ENCODE measurements at regions not wholly inside any gene's neighbourhood (a gene's known extent, or its start where the extent isn't known, plus 50 kb on each side); places are given as distances from the start of the nearest gene placed in this dataset.

DNA sequence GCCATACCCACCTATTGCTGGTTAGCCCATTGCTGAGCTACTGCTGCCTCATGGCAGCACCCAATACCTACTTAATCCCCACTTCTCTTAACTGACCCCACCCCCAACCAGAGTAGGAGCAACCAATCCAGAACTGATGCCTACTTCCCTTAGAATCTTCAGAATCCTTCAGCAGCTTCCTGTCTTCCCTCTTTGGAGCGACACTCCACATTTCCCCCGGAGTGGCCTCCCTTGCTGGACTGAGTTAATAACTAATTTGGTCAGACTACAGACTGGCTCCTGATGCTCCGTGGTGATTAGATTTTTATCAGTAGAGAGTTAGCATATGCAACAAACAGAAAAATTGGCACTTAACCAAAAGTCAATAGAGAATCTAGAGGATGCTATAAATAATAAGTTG lies 51.2 kb upstream of the UBR2 start:
- no peak for DNase-seq

DNA sequence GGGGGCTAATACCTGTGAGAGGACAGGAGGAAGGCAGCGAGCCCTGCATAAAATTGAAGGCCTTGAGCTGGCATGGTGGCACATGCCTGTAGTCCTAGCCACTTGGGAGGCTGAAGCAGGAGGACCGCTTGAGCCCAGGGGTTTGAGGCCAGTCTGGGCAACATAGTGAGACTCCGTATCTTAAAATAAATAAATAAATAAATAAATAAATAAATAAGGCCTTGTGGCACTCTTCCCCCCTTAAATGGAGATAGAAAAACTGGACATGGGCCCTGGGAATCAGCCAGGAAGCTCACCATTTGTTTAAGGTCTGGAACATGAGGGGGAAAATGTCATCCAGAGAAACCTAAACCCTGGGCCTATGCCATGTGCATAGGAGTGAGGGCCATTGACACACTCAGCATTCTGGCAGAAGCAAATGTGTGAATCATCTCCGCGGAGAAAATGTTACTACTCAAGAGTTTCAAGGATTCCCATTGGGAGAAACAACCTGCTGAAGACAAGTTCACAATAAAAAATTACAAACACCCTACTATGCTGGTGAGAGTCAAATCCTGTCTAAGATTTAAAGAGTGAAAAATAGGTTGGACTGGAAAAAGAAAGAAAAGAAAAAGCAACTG lies 51.9 kb upstream of the UBR2 start:
- DNase-seq = no peak

DNA sequence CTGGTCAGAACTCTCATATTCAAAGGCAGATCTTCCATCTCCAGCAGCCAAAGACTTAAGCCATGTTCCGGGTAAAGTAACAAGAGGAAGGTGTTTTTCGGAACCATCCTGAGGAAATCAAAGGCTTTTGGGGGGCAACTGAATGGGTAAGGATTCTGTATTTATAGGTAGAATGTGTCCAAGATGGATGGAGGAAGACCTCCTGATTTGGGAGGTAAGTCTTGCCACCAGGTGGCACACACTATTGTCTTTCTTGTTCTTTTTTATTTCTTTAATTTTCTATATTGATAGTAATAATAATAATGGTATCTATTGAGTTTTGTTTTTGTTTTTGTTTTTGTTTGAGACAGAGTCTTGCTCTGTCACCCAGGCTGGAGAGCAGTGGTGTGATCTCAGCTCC lies 53.0 kb upstream of the UBR2 start:
- no peak for DNase-seq

DNA sequence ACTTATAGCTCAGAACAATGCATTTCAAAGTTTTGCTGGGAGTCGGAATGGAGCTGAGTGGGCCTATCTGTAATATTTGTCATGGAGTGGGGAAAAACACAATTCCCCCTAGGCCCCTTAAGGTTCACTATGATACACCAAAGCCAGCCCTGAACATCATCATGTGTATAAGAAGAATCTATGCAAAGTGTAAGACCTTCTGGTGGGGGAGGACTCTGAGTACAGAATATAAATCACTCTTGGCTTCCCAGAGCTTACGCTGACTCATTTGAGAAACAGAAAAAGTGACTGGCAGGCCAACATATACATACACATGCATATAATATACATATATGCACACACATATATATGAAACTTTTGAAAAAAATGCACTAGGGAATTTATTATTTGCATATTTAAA lies 54.1 kb upstream of the UBR2 start:
- DNase-seq = no peak

DNA sequence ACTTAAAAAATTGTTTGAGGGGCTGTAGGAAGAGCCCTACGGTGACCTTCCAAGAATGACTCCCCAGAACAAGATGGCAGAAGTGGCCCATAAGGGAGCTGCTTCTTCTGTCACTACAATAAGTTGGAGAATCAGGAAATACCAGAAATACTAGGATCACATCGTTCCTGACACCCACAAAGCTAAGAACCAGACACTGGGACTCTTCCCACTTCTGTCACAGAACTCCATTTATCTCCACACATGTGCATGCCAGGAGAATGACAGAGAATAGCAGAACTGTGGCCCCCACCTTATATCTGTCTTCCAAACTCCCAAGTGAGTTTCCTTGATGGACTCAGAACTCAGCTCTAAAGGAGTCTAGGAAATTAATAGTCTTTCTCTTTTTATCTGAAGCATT lies 54.6 kb upstream of the UBR2 start:
- no peak for DNase-seq

DNA sequence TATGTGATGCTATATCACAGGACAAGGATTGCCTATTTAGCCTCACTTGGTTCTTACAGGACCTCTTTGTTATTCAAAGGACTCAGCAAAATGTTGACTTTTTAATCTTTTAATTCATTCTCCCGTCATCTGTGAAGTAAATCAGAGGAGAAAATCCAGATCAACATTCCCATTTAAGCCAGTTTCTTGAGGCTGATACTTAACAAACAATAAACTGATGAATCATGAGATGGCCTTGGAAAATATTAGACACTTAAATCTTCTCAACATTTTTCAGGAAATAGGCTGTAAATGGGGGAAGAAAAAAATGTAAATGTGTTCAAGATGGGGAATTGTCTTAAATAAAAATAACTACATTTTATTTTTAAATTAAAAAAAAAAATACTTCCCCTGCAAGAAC lies 55.9 kb upstream of the UBR2 start:
- DNase-seq = no peak

DNA sequence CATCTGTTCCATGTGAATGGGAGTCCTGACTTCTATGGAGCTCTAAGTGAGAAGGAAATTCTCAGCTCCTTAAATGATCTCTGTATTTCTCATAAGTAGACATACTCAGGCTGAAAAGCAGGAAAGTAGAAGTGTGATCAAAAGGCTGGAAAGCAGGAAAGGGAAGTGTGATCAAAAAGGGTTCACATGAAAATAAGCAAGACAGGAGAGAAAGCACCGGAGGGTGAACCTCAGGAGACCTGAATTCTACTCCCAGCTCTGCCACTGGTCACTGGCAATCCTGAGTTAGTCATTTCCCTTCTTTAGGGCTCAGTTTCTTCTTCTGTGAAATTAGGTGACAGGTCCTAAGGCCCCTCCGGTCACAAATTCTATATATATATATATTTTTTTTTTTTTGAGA lies 55.5 kb upstream of the TRERF1 start:
- no peak for DNase-seq

DNA sequence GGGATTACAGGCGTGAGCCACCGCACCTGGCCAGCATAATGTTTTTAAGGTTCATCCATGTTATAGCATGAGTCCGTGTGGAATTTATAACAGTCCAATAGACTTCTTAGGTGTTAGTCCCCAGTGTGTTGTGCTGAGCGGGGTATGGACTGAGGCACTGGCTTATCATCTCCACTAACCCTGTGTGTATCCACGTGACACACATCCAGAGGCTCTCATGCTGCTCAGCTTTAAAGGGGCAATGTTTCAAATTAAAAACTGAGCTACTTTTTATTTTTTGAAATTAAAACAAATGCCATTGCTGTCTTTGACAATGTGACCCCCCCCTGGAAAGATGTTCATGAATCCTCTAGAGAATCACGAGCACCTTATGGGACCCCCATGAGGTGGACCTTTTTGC lies 54.3 kb upstream of the TRERF1 start:
- no peak for DNase-seq

DNA sequence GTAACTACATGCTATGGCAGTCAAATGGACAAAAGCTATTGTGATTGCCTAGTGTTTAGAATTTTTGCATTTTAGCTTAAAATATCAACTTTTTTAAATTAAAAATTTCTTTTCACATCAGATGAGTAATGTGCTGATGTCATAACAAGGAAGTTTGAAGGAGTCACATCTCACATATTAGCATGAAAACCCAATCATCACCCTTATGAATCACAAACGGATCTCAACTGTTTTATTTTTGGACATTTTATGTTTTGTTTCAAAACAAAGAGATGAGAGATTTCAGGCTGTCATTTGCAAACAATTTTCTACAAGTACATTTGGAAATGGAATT lies 53.6 kb upstream of the TRERF1 start:
- peak; percentile 28 for DNase-seq

DNA sequence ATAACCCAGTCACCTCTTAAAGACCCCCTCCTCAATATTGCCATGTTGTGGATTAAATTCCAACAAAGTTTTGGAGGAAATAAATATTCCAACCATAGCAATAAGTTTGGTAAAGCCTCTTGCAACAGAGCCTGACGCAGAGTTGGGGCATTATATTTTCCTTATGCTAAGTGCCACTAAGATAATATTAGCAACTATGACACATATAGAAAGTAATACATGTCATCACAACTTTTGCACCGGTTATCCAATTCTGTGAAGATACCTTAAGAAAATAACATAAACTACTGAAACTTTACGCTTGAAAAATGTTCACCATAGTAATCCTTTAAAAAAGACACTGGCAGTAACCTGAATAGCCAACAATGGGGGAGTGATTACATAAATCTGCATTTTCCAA lies 52.2 kb upstream of the TRERF1 start:
- no peak for DNase-seq

DNA sequence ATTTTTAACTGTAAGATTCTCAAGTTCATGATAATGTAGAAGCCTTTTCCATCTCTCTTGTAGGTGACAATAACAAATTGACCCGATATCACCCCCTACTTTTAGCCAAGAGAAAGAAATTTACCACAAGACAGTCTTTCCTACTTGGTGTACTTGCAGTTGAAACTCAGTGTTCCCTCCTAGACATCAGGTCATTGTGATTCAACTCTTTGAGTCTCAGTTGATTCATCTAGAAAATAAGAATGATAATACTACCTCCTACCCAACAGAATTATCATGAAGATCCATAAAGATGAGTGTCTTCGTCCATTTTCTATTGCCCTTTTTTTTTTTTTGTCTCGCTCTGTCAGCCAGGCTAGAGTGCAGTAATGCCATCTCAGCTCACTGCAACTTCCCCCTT lies 51.3 kb upstream of the TRERF1 start:
- DNase-seq = no peak

DNA sequence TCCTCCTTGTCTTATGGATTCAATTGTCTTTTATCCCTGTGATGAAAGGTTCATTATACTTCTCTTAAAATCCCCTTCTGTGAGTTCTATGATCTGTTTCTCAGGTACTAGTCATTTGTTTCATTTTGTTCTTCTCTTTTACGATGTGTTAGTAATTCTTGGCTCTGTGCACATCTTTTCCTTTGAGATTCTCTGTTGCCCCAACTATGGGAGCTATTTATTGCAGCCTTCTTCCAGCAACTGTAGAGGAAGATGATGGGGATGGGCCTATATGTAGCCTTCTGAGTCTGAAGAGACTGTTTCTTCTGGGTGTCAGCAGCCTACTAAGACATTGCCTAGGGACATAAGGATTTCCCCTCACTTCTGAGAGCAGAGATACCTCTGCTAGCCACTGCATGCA lies 50.4 kb upstream of the TRERF1 start:
- no peak for DNase-seq
